Islet of Langerhans (tissue), 1 donor: ENCODE measurements at regions not wholly inside any gene's neighbourhood (a gene's known extent, or its start where the extent isn't known, plus 50 kb on each side); places are given as distances from the start of the nearest gene placed in this dataset.
"Not testable (repeated sequence)": the region's sequence is repeated elsewhere in the genome, so short reads cannot be mapped to it uniquely, and the experiment has no call there.

Experiments
- FAIRE-seq: peaks from one replicate; lab custom pipeline; 2011; peaks lifted over from hg19 to GRCh38; lab: Jason Lieb, UNC

DNA sequence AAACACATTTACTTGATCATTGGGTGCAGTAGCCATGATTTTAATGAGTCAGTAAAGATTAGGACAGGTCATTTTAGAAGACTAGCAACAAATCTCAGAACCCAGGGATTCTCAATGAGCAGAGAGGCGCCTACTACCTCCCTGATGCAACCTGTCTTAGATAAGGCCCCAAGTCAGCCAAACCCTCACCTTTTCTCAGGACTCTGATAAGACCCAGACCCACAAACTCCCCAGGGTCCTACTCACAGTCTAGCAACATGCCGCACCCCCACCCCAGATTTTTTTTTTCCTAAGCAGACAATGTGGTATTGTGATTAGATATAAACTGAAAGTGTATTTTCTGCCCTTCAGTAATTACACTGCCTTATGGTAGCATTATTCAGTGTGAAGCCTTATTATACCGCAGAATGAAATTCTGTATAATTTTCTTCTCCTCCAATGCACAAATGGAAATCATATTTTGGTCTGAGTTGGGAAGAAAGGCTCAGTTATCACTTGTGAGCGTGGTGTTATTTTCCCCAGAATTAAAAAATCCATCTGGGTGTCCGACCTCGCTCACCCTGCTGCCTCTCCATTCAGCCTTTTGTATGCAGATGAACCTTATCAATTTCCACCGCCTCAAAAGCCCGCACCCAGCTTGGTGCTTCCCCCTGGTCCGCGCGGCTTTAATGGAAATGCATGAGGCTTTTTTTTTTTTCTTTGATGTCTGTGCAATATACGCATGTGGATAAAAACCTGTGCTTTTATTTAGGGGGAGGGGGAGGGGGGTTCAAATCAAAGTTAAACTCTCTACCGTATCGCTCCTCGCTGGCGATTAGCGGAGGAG is 122.0 kb upstream of the SOX14 start:
- no peak for FAIRE-seq

- FAIRE-seq: no peak
Observed at GRCh38 chr3:137642831-137643230, 121.3 kb upstream of the SOX14 start.

DNA sequence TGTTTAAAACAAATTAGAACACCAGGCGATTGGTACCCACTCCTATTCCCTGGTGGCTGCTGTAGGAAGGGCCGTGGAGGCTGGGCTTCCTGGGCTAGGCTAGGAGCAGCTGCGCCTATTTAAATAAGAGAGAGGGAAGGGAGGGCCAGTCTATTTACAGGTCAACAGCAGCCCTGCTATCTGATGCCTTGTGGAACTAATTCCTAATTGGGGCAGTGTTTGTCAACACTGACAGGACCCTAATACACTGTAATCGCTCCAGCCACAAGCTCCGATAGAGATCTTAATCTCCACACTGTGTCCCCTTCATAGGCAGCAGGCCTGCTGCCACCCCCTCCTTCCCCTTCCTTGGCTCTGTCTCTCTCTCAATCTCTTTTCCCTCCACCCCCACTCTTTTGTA is 116.9 kb upstream of the SOX14 start:
- FAIRE-seq: no peak

DNA sequence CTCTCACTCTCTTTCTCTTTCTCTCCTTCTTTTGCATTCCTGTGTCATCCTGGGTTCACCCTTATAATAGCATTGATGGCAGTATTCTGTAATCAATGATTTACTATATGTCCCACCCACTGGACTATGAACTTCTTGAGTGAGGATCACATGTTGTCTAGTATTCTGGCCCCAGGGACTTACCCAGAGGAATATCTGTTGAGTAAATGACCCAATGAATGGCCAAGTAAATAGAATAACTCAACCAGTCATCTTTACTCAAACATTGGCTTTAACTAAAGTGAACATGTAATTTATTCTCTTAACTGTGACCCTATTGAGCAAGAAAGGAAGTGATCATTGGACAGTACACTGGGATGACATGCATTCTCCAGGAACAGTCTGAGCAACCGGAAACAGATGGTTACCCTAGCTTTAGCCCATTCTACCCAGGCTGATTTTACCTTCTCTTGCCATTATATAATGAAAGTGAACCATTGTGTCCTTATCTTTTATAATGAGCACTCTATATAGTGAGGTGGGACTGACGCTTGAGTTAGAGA is 94.5 kb upstream of the SOX14 start:
- FAIRE-seq: no peak

- FAIRE-seq: no peak
Observed at GRCh38 chr3:137687181-137687879, 76.8 kb upstream of the SOX14 start.

DNA sequence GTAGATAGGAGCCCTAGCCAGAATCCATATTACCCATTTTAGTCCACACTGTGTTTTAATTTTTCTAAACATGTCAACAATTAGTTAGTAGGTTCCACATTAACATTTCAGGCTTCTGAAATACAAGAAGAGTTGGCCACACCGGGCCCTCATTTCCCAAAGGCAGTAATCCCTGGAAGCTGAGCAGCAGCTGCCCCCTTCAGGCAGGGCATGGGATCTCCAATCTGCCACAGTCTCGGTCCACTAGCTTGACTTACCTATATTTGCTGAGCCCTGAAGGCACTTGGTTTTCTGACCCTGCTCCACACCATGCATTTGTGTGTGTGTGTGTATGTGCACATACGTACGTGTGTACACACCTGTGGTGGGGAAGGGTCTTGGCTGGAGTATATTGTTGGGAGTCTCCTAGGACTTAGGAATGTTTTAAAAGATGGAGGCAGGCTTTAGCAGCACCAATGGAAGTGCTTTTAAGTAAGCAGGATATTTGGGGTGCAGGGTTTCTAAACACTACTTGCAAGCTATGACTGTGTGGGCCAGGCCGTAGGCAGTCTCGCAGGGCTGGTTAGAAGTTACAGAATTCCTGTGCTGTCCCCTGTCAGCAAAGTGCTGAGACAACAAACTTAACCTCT is 71.2 kb upstream of the SOX14 start:
- FAIRE-seq: no peak

DNA sequence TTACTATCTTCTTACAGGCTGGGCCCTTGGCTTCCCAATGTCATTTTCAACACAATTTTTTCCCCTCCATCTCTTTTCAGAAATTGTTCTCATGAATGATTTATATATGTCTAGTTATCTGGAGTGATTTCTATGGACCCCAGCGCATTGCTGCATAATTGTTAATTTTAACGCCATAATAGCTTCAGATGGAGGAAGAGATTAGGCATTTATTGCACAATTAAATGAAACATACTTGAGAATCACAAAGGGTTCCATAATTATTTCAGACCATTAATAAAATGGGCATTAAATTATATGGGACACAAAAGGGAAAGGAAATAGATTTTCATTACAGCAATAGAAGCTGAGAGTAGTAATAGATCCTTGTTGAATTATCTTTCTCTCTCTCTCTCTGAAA is 70.3 kb upstream of the SOX14 start:
- no peak for FAIRE-seq

- FAIRE-seq: no peak
Observed at GRCh38 chr3:137694836-137695235, 69.3 kb upstream of the SOX14 start.

- FAIRE-seq: no peak
Observed at GRCh38 chr3:137695351-137695750, 68.8 kb upstream of the SOX14 start.

DNA sequence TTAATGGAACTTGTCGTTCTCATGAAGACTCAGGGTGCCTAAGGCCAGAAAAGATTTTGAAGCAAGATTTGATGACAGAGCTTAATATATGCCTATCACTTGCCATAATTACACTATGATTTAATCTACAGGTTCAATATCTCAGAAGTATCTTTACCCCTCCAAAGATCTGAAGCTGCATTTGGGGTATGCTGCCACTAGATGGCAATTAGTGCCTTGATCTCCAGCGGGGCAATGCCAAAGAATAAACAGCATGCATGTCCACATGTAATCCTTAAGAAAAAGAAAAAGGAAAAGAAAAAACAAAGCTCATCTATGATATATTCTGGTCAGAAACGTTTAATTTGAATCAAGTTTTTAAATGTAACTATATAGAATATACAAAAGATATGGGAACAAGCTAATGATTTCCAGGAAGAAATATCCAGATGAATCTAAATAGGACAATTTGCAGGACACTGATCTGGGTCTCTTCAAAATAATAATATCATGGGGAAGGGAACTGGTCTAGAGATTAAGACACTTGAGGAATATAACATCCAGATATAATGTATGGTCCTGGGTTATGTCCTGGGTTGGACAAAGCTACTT is 55.0 kb upstream of the SOX14 start:
- no peak for FAIRE-seq

GRCh38 chr3:137713965-137714364 is 50.1 kb upstream of the SOX14 start:
- not testable (repeated sequence) for FAIRE-seq
